ENCODE measurements at regions not wholly inside any gene's neighbourhood (a gene's known extent, or its start where the extent isn't known, plus 50 kb on each side); places are given as distances from the start of the nearest gene placed in this dataset.

DNA sequence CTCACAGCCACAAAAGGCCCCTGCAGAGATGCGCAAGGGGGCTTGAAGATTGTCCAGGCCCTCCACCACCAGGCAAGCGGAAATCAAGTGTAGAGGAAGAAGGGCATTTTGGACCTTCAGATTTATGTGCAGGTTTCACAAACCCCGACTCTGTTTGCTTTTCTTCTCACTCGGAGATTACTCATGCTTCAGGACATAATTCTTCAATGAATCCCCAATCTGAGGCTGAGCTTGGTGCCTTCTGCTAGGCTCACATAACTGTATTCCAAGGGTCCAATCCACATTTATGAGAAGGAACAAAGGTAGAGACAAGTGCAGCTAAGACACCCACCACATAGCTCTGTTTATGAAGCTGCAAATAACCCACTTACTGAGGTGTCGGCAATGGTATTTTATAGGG lies 50.6 kb upstream of the NMNAT3 start:
- H3K27me3 ChIP-seq = no peaks in the 10 kb centered on the region
- DNase-seq (no peak), ATAC-seq (no peak)
- no peaks in the 10 kb centered on the region for H3K4me1 ChIP-seq
- H3K27ac ChIP-seq = no peak overlapping the region
- intact Hi-C loops (cut with DNase I) = no loop called here
- TF ChIP-seq, protein P1, sequence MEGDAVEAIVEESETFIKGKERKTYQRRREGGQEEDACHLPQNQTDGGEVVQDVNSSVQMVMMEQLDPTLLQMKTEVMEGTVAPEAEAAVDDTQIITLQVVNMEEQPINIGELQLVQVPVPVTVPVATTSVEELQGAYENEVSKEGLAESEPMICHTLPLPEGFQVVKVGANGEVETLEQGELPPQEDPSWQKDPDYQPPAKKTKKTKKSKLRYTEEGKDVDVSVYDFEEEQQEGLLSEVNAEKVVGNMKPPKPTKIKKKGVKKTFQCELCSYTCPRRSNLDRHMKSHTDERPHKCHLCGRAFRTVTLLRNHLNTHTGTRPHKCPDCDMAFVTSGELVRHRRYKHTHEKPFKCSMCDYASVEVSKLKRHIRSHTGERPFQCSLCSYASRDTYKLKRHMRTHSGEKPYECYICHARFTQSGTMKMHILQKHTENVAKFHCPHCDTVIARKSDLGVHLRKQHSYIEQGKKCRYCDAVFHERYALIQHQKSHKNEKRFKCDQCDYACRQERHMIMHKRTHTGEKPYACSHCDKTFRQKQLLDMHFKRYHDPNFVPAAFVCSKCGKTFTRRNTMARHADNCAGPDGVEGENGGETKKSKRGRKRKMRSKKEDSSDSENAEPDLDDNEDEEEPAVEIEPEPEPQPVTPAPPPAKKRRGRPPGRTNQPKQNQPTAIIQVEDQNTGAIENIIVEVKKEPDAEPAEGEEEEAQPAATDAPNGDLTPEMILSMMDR (IDR thresholded peaks at IDR 0.05) = no peak
- no peak for TF ChIP-seq POLR2A (IDR thresholded peaks at IDR 0.05)
- no peaks in the 10 kb centered on the region for H3K36me3 ChIP-seq
- WGBS (ENCODE audit: insufficient coverage, low coverage, low lambda C conversion rate, missing lambda C conversion rate) = 100% methylated on average over 1 of the region's 5 CpGs
- H3K4me3 ChIP-seq = no peak overlapping the region
- no peaks in the 10 kb centered on the region for H3K9me3 ChIP-seq
